HG02852 (cell line): ENCODE measurements at regions not wholly inside any gene's neighbourhood (a gene's known extent, or its start where the extent isn't known, plus 50 kb on each side); places are given as distances from the start of the nearest gene placed in this dataset.

Source experiments
- ATAC-seq: cut with Tn5 transposase; IDR thresholded peaks from one replicate; pipeline ENCODE4 v1.9.1; 2021; ENCODE audit warnings: mild to moderate bottlenecking, moderate library complexity; ENCODE audit not compliant: unreplicated experiment

DNA sequence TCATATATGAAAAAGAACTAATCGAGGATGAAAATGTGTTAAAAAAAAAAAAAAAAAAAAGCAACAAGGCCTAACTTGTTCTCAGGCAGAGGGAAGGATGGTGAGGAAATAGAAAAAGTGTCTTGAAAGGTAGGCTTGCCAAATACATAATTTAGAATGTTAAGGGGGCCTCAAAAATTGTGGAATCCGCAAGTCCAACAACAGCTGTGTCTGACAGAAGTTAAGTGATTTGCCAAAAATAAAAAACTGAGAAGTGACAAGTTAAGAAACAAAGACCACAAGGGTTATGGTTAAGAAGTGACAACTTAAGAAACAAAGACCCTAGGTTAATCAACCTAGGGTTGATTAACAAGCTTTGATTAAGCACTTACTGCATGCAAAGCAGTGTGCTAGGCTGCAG is 110.6 kb downstream of the P2RY1 start:
- ATAC-seq: no peak

DNA sequence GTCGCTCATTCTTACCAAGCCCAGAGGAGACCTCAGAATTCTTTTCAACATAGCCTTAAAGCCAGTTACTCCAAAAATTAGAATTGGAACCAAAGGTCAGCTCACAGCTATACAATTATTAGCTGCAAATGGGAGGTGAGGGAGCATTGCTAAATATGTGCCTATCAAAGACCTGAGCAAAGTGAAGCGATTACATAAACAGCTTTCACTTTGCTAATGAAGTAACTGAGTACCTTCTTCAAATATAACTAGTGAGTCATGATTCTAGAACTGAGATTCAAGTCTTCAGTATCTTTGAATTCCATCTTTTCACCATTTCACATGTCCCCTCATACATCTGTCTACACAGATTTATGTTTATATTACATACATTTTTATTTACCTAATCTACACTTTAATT is 122.6 kb downstream of the P2RY1 start:
- ATAC-seq: no peak

GRCh38 chr3:152959307-152959706 is 124.4 kb downstream of the P2RY1 start:
- no peak for ATAC-seq

DNA sequence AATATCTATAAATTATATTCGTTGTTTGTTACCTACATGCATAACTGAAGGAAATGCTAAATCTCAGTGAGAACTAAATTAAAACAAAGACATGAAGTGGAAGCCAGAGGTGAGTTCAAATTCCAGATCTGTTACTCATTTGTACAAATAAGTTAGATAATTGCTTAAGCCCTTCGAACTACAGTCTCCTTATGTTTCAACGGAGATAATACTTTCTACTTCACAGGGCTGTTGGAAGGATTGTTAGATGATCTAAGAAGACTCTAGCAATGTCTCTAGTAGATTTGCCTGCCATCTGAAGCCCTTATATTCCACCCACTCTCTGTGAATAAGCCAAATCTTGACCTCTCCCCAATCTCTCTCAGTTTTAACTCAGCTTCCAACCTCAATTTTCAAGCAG is 125.8 kb downstream of the P2RY1 start:
- ATAC-seq: no peak

- ATAC-seq: no peak
Observed at GRCh38 chr3:152961323-152961722, 126.4 kb downstream of the P2RY1 start.

DNA sequence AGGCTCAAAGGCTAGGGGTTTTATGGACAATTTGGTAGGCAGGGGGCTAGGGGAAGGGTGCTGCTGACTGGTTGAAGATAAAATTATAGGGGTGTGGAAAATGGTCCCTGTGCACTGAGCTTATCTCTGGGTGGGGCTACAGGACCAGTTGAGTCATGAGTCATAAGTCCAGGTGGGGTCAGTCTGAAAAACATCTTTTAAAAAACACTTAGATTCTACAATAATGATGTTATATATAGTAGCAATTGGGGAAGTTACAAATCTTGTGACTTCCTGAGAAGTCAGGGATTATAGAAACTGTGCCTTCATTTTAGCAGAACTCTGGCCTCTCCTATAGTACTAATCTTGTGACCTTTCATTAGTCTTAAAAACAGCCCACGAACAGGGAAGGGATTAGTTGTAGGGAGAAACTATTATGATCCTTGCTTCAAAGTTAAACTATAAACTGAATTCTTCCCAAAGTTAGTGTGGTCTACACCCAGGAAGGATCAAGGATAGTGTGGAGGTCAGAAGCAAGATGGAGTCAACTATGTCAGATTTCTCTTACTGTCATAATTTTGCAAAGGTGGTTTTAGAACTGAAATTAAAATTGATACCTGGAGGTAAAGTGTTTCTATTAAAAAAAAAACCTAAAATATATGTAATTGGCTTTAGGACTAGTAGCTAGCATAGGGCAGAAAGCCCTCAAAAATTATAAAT is 130.1 kb downstream of the P2RY1 start:
- ATAC-seq: no peak

GRCh38 chr3:152968388-152969024 is 133.6 kb downstream of the P2RY1 start:
- ATAC-seq: no peak

DNA sequence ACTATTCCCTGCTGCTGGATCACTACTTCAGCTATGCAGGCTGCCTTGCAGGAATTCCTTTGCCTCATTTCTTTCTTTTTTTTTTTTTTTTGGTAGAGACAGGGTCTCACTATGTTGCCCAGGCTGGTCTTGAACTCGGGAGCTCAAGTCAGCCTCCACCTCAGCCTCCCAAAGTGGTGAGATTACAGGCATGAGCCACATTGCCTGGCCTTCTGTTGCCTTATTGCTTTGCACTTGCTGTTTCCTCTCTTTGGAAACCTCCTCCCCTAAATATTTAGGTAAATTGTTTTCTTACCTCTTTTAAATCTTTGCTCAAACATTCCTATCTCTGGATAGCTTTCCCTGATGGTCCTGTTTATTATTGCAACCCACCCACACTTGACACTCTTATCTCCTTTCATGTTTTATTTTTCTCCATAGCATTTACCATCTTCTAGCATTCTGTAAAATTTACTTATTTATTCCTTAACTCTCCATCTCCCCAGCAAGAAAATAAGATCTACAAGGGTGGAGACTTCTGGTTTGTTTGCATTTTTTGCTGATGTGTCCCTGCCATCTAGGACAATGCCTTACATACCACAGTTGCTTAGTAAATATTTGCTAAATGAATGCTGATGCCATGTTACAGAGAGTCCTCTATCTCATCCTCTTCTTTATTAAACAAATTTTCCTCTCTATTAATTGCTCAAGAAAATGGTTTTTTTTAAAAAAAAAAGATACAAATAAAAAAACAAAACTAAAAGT is 134.8 kb downstream of the P2RY1 start:
- no peak for ATAC-seq

DNA sequence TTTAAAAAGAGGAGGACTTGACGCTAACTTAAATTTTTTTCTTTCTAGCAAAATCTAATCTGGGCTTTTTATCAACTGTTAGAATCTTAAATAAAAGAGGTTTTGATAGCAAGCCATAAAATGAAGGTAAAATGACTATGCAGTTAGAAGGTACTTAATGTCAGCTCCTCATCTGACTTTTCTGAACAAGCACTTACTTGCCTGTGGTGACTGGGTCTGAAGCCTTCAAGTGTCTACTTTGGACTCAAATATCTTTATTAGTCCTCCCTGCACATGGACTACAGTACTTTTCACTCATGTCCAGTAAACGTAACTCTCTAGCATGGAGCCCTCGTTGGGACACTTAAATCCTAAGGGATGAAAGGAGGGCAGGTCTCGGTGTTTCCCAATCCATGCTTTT is 135.9 kb downstream of the P2RY1 start:
- no peak for ATAC-seq

GRCh38 chr3:152971880-152972279 is 136.9 kb downstream of the P2RY1 start:
- ATAC-seq: no peak

DNA sequence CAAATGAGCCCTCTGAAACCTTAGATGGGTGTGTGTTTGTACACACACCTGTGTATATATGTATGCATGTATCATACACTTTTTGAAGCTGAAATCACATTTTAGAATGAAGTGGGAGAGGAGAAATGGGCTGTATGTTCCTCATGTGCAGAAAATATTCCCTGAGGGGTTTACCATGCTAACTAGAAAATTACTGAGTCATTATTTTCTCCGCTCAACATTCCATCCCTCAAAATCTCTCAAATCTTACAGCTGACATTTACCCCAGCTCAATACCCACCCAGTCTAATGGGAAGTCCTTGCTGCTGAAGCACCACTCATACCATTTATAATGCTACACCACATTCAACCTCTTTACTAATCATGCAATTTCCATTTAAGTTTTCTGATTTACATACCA is 138.6 kb downstream of the P2RY1 start:
- no peak for ATAC-seq

DNA sequence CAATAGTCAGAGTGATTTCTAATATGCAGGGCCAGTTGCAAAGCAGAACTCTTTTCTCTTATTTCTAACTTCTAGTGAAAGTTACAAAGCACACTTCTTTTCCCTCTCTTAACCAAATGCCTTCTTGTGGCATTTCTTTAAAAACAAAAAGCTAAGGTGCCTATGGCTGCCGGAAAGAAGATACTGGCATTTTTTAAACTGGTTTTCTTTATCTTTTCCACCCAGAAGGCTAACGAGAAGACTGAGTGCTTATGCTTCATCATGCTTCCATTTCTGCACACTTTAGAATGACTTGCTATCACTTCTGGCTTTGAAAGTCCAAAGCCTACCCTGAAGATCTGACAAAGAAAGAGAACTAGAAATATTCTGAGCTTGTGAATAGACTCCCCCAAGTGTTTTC is 141.3 kb downstream of the P2RY1 start:
- no peak for ATAC-seq

DNA sequence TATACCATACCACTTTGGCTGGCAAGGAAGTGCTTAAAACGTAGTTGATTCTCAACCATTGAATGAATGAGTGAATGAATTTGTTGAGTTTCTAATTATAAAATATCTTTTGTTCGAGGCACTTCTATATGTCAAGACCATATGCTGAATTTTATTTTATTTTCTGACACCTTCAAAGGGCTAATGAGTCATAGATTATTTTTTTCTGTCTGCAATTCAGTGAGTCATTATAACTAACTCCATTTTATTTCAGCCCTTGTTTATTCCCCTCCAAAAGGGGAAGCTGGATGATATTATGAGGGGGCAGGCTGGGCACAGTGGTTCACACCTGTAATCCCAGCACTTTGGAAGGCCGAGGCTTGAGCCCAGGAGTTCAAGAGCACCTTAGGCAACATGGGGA is 142.4 kb downstream of the P2RY1 start:
- ATAC-seq: no peak

GRCh38 chr3:152978152-152978551 is 143.2 kb downstream of the P2RY1 start:
- ATAC-seq: no peak

GRCh38 chr3:152997526-152997925 is 162.6 kb downstream of the P2RY1 start:
- ATAC-seq: no peak

DNA sequence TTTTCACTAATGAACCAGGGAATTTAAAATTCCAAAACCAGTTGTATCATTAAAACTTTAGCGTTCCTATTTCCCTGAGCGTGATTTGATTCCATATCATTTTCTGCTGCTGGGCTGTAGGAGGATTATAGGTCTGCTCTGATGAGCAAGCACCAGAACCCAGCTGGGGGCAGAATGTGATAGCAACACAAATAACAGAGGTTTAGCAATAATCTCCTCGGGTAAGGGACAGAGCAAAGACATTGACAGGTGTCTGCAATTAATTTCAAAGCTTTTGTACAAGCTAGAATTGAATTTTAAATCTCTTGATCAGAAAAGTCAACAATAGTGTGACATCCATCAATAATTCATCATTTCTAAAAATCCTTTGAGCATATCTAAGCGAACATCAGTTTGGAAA is 163.4 kb upstream of the RAP2B start:
- ATAC-seq: no peak

DNA sequence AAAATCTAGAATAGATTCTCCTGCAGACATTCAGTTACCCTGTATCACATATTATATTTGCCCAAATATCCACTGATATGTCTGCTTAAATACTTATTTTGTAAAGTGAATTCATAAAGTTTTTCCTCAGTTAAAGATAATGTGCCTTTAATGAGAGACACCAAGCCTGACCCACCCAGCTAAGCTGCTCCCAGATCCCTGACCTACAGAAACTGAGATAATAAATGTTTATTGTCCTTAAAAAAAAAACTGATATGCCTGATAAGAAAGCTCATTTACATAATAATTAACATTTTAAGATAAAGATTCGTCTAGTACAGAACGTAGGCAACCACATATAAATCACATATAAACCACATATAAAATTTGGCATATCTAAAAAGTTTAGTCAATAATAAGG is 161.7 kb upstream of the RAP2B start:
- no peak for ATAC-seq

DNA sequence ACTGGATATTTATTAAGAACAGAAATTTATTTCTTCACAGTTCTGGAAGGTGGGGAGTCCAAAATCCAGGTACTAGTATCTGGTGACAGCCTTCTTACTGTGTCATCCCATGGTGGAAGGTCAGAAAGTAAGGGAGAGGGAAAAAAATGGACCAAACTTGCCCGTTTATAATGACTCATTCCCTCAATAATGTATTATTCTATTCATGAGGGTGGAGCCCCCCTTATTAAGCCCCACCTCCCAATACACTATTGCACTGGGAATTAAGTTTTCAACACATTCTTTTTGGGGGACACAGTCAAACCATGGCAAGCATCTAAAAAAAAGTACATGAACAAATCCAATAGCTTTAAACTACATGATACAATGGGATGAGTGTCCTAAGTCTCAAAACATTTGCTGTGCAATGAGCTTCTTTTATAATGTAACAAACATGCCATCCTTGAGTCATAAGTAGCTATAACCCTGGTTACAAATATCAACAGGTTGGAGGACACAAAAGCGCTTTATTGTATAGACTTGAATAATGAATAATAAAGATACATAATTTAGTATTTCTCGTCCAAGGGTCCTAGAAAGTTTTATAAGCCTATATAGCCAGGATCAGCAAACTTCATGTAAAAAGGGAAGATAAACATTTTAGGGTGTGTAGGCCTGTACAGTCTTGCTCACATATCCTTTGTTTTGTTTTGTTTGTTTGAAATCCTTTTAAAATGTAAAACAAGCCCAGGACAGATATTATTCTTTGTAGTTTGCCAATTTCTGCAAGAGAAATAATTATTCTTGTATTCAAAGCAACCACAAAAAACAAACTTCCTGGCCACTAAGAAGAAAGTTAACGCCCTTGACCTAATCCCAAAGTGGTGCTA is 160.6 kb upstream of the RAP2B start:
- ATAC-seq: no peak

DNA sequence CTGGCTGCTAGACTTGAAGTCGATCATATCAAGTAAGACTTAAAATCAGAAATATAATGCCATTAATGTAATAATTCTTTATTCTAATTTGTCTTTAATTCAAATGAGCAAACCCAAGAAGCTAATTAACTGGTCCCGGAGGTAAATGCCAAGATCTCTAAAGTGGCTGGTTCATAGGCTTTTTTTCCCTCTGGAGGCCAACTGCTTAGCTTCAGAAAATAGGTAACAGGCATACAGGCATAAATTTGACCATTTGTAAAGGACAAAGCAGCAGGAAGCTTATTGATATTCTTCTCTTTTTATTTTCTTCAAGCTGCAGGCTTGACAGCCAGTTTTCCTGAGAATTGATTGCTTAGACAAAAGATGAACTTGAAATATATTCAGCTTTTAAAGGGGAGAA is 158.6 kb upstream of the RAP2B start:
- ATAC-seq: no peak

DNA sequence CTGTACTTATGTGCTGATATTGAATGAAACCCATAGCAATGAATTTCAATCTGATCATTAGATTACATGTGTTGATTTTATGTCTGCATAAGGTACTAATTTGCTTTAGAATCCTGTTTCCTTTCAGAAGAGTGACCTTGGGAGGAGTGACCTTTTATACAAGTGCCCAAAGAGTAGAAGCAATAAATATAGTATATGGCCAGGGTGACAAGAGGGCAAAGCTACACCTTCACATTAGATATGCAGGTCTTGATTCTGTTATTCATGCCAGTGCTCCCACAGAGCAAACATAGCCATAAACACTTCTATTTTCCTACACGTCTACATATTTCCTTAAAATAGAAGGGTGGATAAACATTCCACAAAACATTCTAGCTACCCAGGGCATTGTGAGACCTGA is 158.2 kb upstream of the RAP2B start:
- ATAC-seq: no peak

GRCh38 chr3:153008226-153008625 is 153.8 kb upstream of the RAP2B start:
- no peak for ATAC-seq
